Ascending aorta (tissue), 2 donors: ENCODE measurements at regions not wholly inside any gene's neighbourhood (a gene's known extent, or its start where the extent isn't known, plus 50 kb on each side); places are given as distances from the start of the nearest gene placed in this dataset.

Experiments used
- DNase-seq, 2 donors: peaks; one replicate each; pipeline ENCODE4 v3.0.0-alpha.2; 2019; ENCODE audit warnings: low spot score in 2 of 2
- H3K27ac ChIP-seq, 2 donors: fragments of 200-600 bp; sonication (generic); one replicate each; pipeline ENCODE4 v1.5.1; 2016 to 2017; ENCODE audit warnings: mild to moderate bottlenecking in 1 of 2
- H3K27me3 ChIP-seq: fragments of 200-600 bp; sonication (generic); one replicate; pipeline ENCODE4 v1.5.1; 2017
- H3K36me3 ChIP-seq, 2 donors: fragments of 200-600 bp; sonication (generic); one replicate each; pipeline ENCODE4 v1.5.1; 2016
- H3K4me1 ChIP-seq, 2 donors: fragments of 200-600 bp; sonication (generic); one replicate each; pipeline ENCODE4 v1.5.1; 2016 to 2017; ENCODE audit warnings: mild to moderate bottlenecking in 1 of 2
- H3K4me3 ChIP-seq, 2 donors: fragments of 200-600 bp; sonication (generic); one replicate each; pipeline ENCODE4 v1.5.1; 2016 to 2017; ENCODE audit warnings: mild to moderate bottlenecking in 1 of 2
- H3K9me3 ChIP-seq, 2 donors: fragments of 200-600 bp; sonication (generic); one replicate each; pipeline ENCODE4 v1.5.1; 2016
- CTCF ChIP-seq, 3 experiments: fragments of 200-600 bp in 2 of 3; fragments of 450-650 bp in 1 of 3; sonication (generic) in 2 of 3; IDR thresholded peaks; one replicate each; pipeline ENCODE4 v1.5.1; 2016 to 2019; ENCODE audit warnings: antibody characterized with exemption in 3 of 3, mild to moderate bottlenecking in 1 of 3, moderate library complexity in 1 of 3
- intact Hi-C: fragments of 100-400 bp; cut with DNase I; formaldehyde crosslinking; loops from one replicate; pipeline ENCODE4 v1.15.1; 2023

- no peak for DNase-seq
- intact Hi-C loops = no loop called here
- Histone ChIP-seq H3K27ac (no peak overlapping the region), H3K36me3 (no peaks in the 10 kb centered on the region), H3K9me3 (no peaks in the 10 kb centered on the region), H3K4me1 (no peaks in the 10 kb centered on the region), H3K27me3 (no peaks in the 10 kb centered on the region), H3K4me3 (no peak overlapping the region)
- TF ChIP-seq CTCF (IDR thresholded peaks at IDR 0.05) = no peak
Measured at GRCh38 chr5:77921094-77921768, 145.1 kb upstream of the TBCA start.

- Histone ChIP-seq H3K9me3 (no peaks in the 10 kb centered on the region), H3K4me1 (no peaks in the 10 kb centered on the region), H3K27ac (no peak overlapping the region), H3K36me3 (no peaks in the 10 kb centered on the region), H3K4me3 (no peak overlapping the region), H3K27me3 (no peaks in the 10 kb centered on the region)
- TF ChIP-seq CTCF (IDR thresholded peaks at IDR 0.05) = no peak
- DNase-seq = no peak
- intact Hi-C loops = no loop called here
Measured at GRCh38 chr5:77920359-77921058, 144.4 kb upstream of the TBCA start.

- H3K4me1 ChIP-seq = no peaks in the 10 kb centered on the region
- H3K27me3 ChIP-seq = no peaks in the 10 kb centered on the region
- no peak for TF ChIP-seq CTCF (IDR thresholded peaks at IDR 0.05)
- no peak overlapping the region for H3K27ac ChIP-seq
- H3K4me3 ChIP-seq = no peak overlapping the region
- intact Hi-C loops = no loop called here
- DNase-seq = no peak
- no peaks in the 10 kb centered on the region for H3K36me3 ChIP-seq
- H3K9me3 ChIP-seq = no peaks in the 10 kb centered on the region
Measured at GRCh38 chr5:77915346-77915745, 139.2 kb upstream of the TBCA start.

GRCh38 chr5:77912721-77913120 lies 136.6 kb upstream of the TBCA start:
- DNase-seq = no peak
- Histone ChIP-seq H3K27me3 (no peaks in the 10 kb centered on the region), H3K4me1 (no peaks in the 10 kb centered on the region), H3K36me3 (no peaks in the 10 kb centered on the region), H3K9me3 (no peaks in the 10 kb centered on the region), H3K27ac (no peak overlapping the region), H3K4me3 (no peak overlapping the region)
- intact Hi-C loops = no loop called here
- no peak for TF ChIP-seq CTCF (IDR thresholded peaks at IDR 0.05)

GRCh38 chr5:77910602-77911188 lies 134.6 kb upstream of the TBCA start:
- intact Hi-C loops = no loop called here

More at GRCh38 chr5:77910602-77911188, 134.6 kb upstream of the TBCA start:
- TF ChIP-seq CTCF (IDR thresholded peaks at IDR 0.05) = no peak
- Histone ChIP-seq H3K4me1 (no peaks in the 10 kb centered on the region), H3K27ac (no peak overlapping the region), H3K36me3 (no peaks in the 10 kb centered on the region), H3K9me3 (no peaks in the 10 kb centered on the region), H3K27me3 (no peaks in the 10 kb centered on the region), H3K4me3 (no peak overlapping the region)
- DNase-seq = no peak
